K562 (cell line): ENCODE measurements at regions not wholly inside any gene's neighbourhood (a gene's known extent, or its start where the extent isn't known, plus 50 kb on each side); places are given as distances from the start of the nearest gene placed in this dataset.

Experiments
- BCOR ChIP-seq: fragments of 450-650 bp; IDR thresholded peaks from 2 replicates; pipeline ENCODE4 v1.6.1; 2016
- BRD4 ChIP-seq: fragments of 200-600 bp; sonication (generic); IDR thresholded peaks from 2 replicates; pipeline ENCODE4 v1.6.1; 2017; ENCODE audit warnings: inconsistent platforms
- C11orf30 ChIP-seq: fragments of 450-650 bp; IDR thresholded peaks from 2 replicates; pipeline ENCODE4 v1.6.1; 2016; ENCODE audit warnings: low read depth, mild to moderate bottlenecking
- CBX2 ChIP-seq: fragments of 200-600 bp; sonication (generic); IDR thresholded peaks from one replicate; pipeline ENCODE4 v1.6.1; 2012; ENCODE audit warnings: mild to moderate bottlenecking, low read length, inconsistent platforms; ENCODE audit not compliant: insufficient read depth, poor library complexity, severe bottlenecking
- DACH1 ChIP-seq: fragments of 450-650 bp; IDR thresholded peaks from 2 replicates; pipeline ENCODE4 v1.6.1; 2018; ENCODE audit not compliant: partially characterized antibody
- FIP1L1 ChIP-seq: fragments of 200-400 bp; formaldehyde crosslinking; IDR thresholded peaks from 2 replicates; pipeline ENCODE4 v1.6.1; 2018; ENCODE audit warnings: mild to moderate bottlenecking, low read depth, low read length; ENCODE audit not compliant: poor library complexity, severe bottlenecking
- GTF2A2 ChIP-seq: IDR thresholded peaks from 2 replicates; pipeline ENCODE4 v1.6.1; 2016; ENCODE audit warnings: mild to moderate bottlenecking, missing genetic modification characterization, missing compliant biosample characterization
- ILF3 ChIP-seq: fragments of 450-650 bp; IDR thresholded peaks from 2 replicates; pipeline ENCODE4 v1.6.1; 2018; ENCODE audit warnings: antibody characterized with exemption, mild to moderate bottlenecking, moderate library complexity, borderline replicate concordance
- KDM2B ChIP-seq: fragments of 250-450 bp; sonication (Bioruptor Pico); IDR thresholded peaks from 2 replicates; pipeline ENCODE4 v1.8.0; 2021; ENCODE audit warnings: mild to moderate bottlenecking, moderate library complexity
- L3MBTL2 ChIP-seq: fragments of 450-650 bp; IDR thresholded peaks from 2 replicates; pipeline ENCODE4 v1.6.1; 2016; ENCODE audit warnings: mild to moderate bottlenecking, moderate library complexity
- MYBL2 ChIP-seq, 2 experiments: fragments of 450-650 bp in 1 of 2; sonication (generic) in 1 of 2; formaldehyde crosslinking in 1 of 2; IDR thresholded peaks; 2 replicates each; pipeline versions ENCODE4 v1.6.1 to v1.8.1; 2017 to 2022; ENCODE audit warnings: borderline replicate concordance in 1 of 2, inconsistent platforms in 1 of 2, low read depth in 1 of 2, mild to moderate bottlenecking in 1 of 2, missing genetic modification reagents in 1 of 2, moderate library complexity in 1 of 2
- NFIC ChIP-seq: fragments of 450-650 bp; IDR thresholded peaks from 2 replicates; pipeline ENCODE4 v1.6.1; 2017; ENCODE audit warnings: mild to moderate bottlenecking, inconsistent platforms
- SOX6 ChIP-seq: fragments of 450-650 bp; IDR thresholded peaks from 2 replicates; pipeline ENCODE4 v1.6.1; 2014; ENCODE audit warnings: mild to moderate bottlenecking
- TFAM ChIP-seq: fragments of 250-450 bp; sonication (Bioruptor Pico); conservative IDR thresholded peaks from 2 replicates; pipeline ENCODE4 v1.5.0; 2021; ENCODE audit warnings: mild to moderate bottlenecking, moderate library complexity
- U2AF1 ChIP-seq: fragments of 200-400 bp; formaldehyde crosslinking; optimal IDR thresholded peaks from 2 replicates; pipeline ENCODE3; 2017; ENCODE audit warnings: mild to moderate bottlenecking, low read depth, low read length, moderate library complexity
- ZNF133 ChIP-seq: fragments of 250-450 bp; sonication (Bioruptor Pico); IDR thresholded peaks from 2 replicates; pipeline ENCODE4 v1.4.0; 2020; ENCODE audit warnings: mild to moderate bottlenecking
- TF ChIP-seq, protein P1 (sequence below): fragments of 450-650 bp; IDR thresholded peaks from 2 replicates; pipeline ENCODE4 v1.6.1; 2016; ENCODE audit warnings: mild to moderate bottlenecking
- TF ChIP-seq, protein P2 (sequence below): fragments of 200-800 bp; sonication (Bioruptor generic); IDR thresholded peaks from 2 replicates; pipeline ENCODE4 v1.6.1; 2016; ENCODE audit warnings: missing genetic modification characterization, missing compliant biosample characterization

DNA sequence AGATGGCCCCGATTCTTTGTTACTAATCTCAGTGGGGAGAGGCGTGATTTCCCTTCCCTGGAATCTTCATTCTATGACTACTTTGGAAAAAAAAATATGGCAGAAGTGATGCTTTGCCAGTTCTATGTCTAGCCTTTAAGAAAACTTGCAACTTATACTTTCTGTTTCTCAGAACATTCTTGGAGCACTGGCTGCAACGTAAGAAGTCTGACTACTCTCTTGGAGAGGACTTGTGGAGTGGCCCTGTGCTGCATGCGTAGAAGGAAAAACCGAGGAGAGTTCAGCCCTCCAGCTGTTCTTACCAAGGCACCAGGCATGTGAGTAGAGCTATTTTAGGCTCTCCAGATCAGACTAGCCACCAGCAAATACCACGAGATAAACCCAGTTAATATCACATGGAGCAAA is 77.6 kb upstream of the STXBP5 start (continued):
- TF ChIP-seq, protein P1, sequence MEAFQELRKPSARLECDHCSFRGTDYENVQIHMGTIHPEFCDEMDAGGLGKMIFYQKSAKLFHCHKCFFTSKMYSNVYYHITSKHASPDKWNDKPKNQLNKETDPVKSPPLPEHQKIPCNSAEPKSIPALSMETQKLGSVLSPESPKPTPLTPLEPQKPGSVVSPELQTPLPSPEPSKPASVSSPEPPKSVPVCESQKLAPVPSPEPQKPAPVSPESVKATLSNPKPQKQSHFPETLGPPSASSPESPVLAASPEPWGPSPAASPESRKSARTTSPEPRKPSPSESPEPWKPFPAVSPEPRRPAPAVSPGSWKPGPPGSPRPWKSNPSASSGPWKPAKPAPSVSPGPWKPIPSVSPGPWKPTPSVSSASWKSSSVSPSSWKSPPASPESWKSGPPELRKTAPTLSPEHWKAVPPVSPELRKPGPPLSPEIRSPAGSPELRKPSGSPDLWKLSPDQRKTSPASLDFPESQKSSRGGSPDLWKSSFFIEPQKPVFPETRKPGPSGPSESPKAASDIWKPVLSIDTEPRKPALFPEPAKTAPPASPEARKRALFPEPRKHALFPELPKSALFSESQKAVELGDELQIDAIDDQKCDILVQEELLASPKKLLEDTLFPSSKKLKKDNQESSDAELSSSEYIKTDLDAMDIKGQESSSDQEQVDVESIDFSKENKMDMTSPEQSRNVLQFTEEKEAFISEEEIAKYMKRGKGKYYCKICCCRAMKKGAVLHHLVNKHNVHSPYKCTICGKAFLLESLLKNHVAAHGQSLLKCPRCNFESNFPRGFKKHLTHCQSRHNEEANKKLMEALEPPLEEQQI: peak; percentile 73; the same call in 1 of the 2 replicates
- no peak for TF ChIP-seq MYBL2 (IDR thresholded peaks at IDR 0.05; ENCODE audit: low read depth)
- no peak for TF ChIP-seq MYBL2 (CRISPR knock-in tag; IDR thresholded peaks at IDR 0.05; ENCODE audit: borderline replicate concordance)
- TF ChIP-seq FIP1L1: no peak
- TF ChIP-seq GTF2A2: no peak
- TF ChIP-seq DACH1: peak; percentile 79
- TF ChIP-seq TFAM (CRISPR knock-in tag): no peak
- no peak for TF ChIP-seq KDM2B (CRISPR knock-in tag)
- TF ChIP-seq NFIC: no peak
- no peak for TF ChIP-seq BRD4
- TF ChIP-seq CBX2: no peak
- TF ChIP-seq C11orf30: no peak
- TF ChIP-seq ZNF133: no peak
- TF ChIP-seq L3MBTL2: peak; percentile 53; the same call in 1 of the 2 replicates
- no peak for TF ChIP-seq BCOR
- TF ChIP-seq SOX6: 0 out of 2 replicates have a peak, but pooled peaks have one; percentile 33
- no peak for TF ChIP-seq U2AF1
- TF ChIP-seq ILF3: no peak
- TF ChIP-seq, protein P2, sequence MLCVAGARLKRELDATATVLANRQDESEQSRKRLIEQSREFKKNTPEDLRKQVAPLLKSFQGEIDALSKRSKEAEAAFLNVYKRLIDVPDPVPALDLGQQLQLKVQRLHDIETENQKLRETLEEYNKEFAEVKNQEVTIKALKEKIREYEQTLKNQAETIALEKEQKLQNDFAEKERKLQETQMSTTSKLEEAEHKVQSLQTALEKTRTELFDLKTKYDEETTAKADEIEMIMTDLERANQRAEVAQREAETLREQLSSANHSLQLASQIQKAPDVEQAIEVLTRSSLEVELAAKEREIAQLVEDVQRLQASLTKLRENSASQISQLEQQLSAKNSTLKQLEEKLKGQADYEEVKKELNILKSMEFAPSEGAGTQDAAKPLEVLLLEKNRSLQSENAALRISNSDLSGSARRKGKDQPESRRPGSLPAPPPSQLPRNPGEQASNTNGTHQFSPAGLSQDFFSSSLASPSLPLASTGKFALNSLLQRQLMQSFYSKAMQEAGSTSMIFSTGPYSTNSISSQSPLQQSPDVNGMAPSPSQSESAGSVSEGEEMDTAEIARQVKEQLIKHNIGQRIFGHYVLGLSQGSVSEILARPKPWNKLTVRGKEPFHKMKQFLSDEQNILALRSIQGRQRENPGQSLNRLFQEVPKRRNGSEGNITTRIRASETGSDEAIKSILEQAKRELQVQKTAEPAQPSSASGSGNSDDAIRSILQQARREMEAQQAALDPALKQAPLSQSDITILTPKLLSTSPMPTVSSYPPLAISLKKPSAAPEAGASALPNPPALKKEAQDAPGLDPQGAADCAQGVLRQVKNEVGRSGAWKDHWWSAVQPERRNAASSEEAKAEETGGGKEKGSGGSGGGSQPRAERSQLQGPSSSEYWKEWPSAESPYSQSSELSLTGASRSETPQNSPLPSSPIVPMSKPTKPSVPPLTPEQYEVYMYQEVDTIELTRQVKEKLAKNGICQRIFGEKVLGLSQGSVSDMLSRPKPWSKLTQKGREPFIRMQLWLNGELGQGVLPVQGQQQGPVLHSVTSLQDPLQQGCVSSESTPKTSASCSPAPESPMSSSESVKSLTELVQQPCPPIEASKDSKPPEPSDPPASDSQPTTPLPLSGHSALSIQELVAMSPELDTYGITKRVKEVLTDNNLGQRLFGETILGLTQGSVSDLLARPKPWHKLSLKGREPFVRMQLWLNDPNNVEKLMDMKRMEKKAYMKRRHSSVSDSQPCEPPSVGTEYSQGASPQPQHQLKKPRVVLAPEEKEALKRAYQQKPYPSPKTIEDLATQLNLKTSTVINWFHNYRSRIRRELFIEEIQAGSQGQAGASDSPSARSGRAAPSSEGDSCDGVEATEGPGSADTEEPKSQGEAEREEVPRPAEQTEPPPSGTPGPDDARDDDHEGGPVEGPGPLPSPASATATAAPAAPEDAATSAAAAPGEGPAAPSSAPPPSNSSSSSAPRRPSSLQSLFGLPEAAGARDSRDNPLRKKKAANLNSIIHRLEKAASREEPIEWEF (CRISPR knock-in tag): peak; percentile 49; the same call in 1 of the 2 replicates
